ENCODE measurements at regions not wholly inside any gene's neighbourhood (a gene's known extent, or its start where the extent isn't known, plus 50 kb on each side); places are given as distances from the start of the nearest gene placed in this dataset.
"Not testable (repeated sequence)": the region's sequence is repeated elsewhere in the genome, so short reads cannot be mapped to it uniquely, and the experiment has no call there.

DNA sequence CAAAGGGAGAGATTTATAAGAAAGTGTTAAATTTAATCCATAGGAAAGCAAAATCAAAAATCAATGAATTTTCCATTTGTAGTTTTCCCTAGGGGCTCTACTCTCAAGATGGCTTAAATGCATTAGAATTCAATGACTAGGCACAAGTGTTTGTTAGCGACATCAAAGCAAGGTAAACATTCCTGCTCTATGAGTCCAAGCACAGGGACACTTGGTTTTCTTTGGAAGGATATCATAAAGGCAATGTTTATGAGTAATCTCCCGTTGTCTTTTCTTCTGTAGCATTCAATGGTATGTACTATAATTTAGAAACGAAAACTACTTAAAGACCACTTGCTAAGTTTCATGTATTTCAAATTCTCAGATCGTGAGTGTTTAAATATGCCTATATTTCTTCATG is 54.8 kb upstream of the ZNF717 start:
- not testable (repeated sequence) for H3K9ac ChIP-seq (ENCODE audit: low read depth, low read length); H3K4me1 ChIP-seq (ENCODE audit: insufficient read depth, low read length); H3K27ac ChIP-seq (ENCODE audit: low read depth, low read length); H3K9me3 ChIP-seq (ENCODE audit: insufficient read depth, low read depth, low read length); H3K27me3 ChIP-seq (ENCODE audit: insufficient read depth, low read length); H3K4me3 ChIP-seq (ENCODE audit: low read length); H3K36me3 ChIP-seq (ENCODE audit: insufficient read depth, low read length)
- 89% methylated on average over 1 of the region's 4 CpGs for WGBS

DNA sequence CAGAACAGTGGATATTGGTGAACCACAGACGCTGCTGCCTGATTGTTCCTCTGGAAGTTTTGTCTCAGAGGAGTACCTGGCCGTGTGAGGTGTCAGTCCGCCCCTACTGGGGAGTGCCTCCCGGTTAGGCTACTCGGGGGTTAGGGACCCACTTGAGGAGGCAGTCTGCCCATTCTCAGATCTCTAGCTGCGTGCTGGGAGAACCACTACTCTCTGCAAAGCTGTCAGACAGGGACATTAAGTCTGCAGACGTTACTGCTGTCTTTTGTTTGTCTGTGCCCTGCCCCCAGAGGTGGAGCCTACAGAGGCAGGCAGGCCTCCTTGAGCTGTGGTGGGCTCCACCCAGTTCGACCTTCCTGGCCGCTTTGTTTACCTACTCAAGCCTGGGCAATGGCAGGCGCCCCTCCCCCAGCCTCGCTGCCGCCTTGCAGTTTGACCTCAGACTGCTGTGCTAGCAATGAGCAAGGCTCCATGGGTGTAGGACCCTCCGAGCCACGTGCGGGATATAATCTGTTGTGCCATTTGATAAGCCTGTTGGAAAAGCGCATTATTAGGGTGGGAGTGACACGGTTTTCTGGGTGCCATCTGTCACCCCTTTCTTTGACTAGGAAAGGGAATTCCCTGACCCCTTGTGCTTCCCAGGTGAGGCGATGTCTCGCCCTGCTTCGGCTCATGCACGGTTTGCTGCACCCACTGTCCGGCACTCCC is 65.1 kb upstream of the ZNF717 start:
- H3K36me3 ChIP-seq (ENCODE audit: insufficient read depth, low read length); H3K9me3 ChIP-seq (ENCODE audit: insufficient read depth, low read depth, low read length); H3K27ac ChIP-seq (ENCODE audit: low read depth, low read length); H3K4me1 ChIP-seq (ENCODE audit: insufficient read depth, low read length): not testable (repeated sequence)
- peaks cover 19% of the 10 kb centered on the region for H3K27me3 ChIP-seq (ENCODE audit: insufficient read depth, low read length)
- peak overlapping the region; percentile 29 for H3K4me3 ChIP-seq (ENCODE audit: low read length)
- H3K9ac ChIP-seq (ENCODE audit: low read depth, low read length): peak overlapping the region; percentile 48; the same call in 1 of the 2 replicates
- 55% methylated on average over 22 of the region's 22 CpGs for WGBS

DNA sequence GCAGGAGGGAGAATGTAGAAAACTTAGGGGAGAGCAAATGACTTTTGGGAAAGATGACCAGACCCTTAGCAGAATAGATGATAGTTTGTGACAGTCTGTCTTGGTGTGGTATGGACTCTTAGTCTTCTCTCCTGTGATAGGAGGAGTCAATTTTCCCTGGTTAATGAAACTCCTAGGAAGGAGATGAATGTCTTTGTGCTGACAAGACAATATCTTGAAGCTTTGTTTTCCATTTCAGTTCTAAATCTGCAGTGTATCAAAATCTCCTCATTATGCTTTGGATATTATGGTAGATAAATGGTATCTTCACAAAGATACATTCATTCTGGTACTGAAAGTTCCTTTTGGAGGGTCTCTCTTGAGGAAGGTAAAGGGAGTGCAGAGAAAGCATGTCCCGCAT is 77.8 kb upstream of the ZNF717 start:
- Histone ChIP-seq H3K27ac (ENCODE audit: low read depth, low read length) (no peak overlapping the region), H3K36me3 (ENCODE audit: insufficient read depth, low read length) (no peaks in the 10 kb centered on the region), H3K9me3 (ENCODE audit: insufficient read depth, low read depth, low read length) (no peaks in the 10 kb centered on the region), H3K9ac (ENCODE audit: low read depth, low read length) (no peak overlapping the region), H3K4me1 (ENCODE audit: insufficient read depth, low read length) (no peaks in the 10 kb centered on the region), H3K27me3 (ENCODE audit: insufficient read depth, low read length) (no peaks in the 10 kb centered on the region), H3K4me3 (ENCODE audit: low read length) (no peak overlapping the region)
- 90% methylated on average over 1 of the region's 1 CpG for WGBS

DNA sequence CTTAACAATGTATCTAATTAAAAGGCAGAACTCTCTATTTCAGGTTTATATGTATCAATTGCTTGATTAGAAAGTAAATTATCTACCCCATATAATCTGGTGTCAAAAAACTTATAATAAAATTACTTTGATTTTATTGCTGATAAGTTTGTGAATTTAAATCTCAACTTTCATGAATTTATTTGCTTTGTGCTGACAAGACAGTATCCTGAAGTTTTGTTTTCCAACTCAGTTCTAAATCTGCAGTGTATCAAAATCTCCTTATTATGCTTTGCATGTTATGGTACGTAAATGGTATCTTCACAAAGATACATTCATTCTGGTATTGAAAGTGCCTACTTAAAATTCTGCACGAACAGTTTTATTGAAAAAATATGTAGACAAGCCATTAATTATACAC is 78.5 kb upstream of the ZNF717 start:
- Histone ChIP-seq H3K4me1 (ENCODE audit: insufficient read depth, low read length) (no peaks in the 10 kb centered on the region), H3K4me3 (ENCODE audit: low read length) (no peak overlapping the region), H3K36me3 (ENCODE audit: insufficient read depth, low read length) (no peaks in the 10 kb centered on the region), H3K27me3 (ENCODE audit: insufficient read depth, low read length) (no peaks in the 10 kb centered on the region), H3K9ac (ENCODE audit: low read depth, low read length) (no peak overlapping the region), H3K27ac (ENCODE audit: low read depth, low read length) (no peak overlapping the region), H3K9me3 (ENCODE audit: insufficient read depth, low read depth, low read length) (no peaks in the 10 kb centered on the region)
- WGBS: 50% methylated on average over 1 of the region's 2 CpGs

DNA sequence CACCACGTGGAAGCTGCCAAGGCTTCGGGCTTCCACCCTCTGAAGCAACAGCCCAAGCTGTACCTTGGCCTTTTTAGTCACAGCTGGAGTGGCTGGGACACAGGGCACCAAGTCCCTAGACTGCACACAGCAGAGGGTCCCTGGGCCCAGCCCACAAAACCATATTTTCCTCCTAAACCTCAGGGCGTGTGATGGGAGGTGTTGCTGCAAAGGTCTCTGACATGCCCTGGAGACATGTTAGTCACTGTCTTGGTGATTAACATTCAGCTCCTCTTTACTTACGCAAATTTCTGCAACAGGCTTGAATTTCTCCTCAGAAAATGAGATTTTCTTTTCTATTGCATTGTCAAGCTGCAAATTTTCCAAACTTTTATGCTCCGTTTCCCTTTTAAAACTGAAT is 98.4 kb upstream of the ZNF717 start:
- H3K4me1 ChIP-seq (ENCODE audit: insufficient read depth, low read length); H3K9ac ChIP-seq (ENCODE audit: low read depth, low read length); H3K27ac ChIP-seq (ENCODE audit: low read depth, low read length); H3K27me3 ChIP-seq (ENCODE audit: insufficient read depth, low read length); H3K36me3 ChIP-seq (ENCODE audit: insufficient read depth, low read length); H3K9me3 ChIP-seq (ENCODE audit: insufficient read depth, low read depth, low read length); H3K4me3 ChIP-seq (ENCODE audit: low read length): not testable (repeated sequence)
- 85% methylated on average over 5 of the region's 5 CpGs for WGBS

DNA sequence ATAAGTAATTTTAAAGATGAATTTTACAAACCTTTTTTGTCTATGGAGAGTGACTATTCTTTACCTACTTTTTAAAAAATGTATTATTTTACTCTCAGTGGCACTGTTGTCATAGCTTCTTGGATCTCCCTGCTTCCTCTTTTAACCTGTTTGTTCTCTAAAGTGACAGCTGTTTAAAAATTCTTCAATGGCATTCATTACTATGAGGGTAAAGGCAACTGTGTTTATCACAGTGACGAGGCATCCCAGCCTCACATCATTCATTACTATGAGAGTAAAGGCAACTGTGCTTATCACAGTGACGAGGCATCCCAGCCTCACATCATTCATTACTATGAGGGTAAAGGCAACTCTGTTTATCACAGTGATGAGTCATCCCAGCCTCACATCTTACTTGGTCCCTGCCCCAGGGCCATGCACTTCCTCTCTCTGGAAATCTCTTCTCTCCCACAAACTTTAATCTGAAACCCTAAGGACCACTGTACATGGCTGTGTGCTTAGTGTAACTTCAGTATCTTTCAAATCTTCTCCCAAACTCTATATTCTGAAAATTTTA is 101.7 kb upstream of the ZNF717 start:
- Histone ChIP-seq H3K4me3 (ENCODE audit: low read length) (no peak overlapping the region), H3K36me3 (ENCODE audit: insufficient read depth, low read length) (no peaks in the 10 kb centered on the region), H3K27me3 (ENCODE audit: insufficient read depth, low read length) (no peaks in the 10 kb centered on the region), H3K9ac (ENCODE audit: low read depth, low read length) (no peak overlapping the region), H3K4me1 (ENCODE audit: insufficient read depth, low read length) (0 out of 2 replicates have a peak, but pooled peaks cover 5% of the 10 kb centered on the region), H3K27ac (ENCODE audit: low read depth, low read length) (no peak overlapping the region), H3K9me3 (ENCODE audit: insufficient read depth, low read depth, low read length) (no peaks in the 10 kb centered on the region)
- 67% methylated on average over 2 of the region's 2 CpGs for WGBS

DNA sequence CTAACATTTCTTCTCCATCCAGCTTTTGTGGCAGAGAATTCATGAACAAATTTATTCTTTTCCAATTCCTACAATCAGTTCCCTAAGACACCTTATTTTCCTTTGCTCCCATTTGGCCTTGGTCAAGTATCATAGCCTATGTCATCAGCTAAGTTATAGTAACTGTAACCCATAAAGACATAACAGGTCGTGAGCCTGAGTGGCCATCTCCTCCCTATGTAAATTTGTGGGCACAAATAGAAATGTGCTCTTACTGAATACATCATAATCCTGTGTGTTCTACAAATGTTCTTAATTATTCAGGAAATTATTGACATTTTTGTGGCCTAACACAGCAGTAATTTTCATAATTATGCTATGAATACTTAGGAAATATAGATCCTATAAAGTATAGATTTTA is 108.9 kb upstream of the ZNF717 start:
- WGBS: no CpG with 5 or more reads among the region's 1 CpG
- no peak overlapping the region for H3K4me3 ChIP-seq (ENCODE audit: low read length)
- H3K4me1 ChIP-seq (ENCODE audit: insufficient read depth, low read length): 0 out of 2 replicates have a peak, but pooled peaks cover 5% of the 10 kb centered on the region
- H3K9me3 ChIP-seq (ENCODE audit: insufficient read depth, low read depth, low read length): no peaks in the 10 kb centered on the region
- no peak overlapping the region for H3K9ac ChIP-seq (ENCODE audit: low read depth, low read length)
- H3K36me3 ChIP-seq (ENCODE audit: insufficient read depth, low read length): no peaks in the 10 kb centered on the region
- H3K27me3 ChIP-seq (ENCODE audit: insufficient read depth, low read length): no peaks in the 10 kb centered on the region
- H3K27ac ChIP-seq (ENCODE audit: low read depth, low read length): no peak overlapping the region

DNA sequence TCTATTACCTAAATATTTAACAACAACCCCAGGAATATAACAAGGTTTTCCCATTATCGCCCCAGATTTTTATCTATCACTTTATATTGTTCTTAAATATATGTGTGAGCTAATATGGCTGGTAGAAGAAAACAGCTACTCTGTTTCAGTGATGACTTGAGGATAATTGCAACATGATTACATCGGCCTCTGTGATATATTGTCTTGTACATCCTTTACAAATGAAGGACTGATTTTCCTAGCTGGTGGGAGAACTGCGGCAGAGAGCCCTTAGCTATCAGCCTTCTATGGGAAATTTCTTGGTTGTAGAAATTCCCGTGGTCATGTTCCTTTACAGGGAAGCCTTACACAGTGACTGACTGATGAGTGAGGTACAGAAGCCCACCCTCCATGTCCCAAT is 110.9 kb upstream of the ZNF717 start:
- Histone ChIP-seq H3K9me3 (ENCODE audit: insufficient read depth, low read depth, low read length) (no peaks in the 10 kb centered on the region), H3K4me3 (ENCODE audit: low read length) (no peak overlapping the region), H3K9ac (ENCODE audit: low read depth, low read length) (no peak overlapping the region), H3K36me3 (ENCODE audit: insufficient read depth, low read length) (no peaks in the 10 kb centered on the region), H3K4me1 (ENCODE audit: insufficient read depth, low read length) (no peaks in the 10 kb centered on the region), H3K27me3 (ENCODE audit: insufficient read depth, low read length) (no peaks in the 10 kb centered on the region), H3K27ac (ENCODE audit: low read depth, low read length) (no peak overlapping the region)
- 95% methylated on average over 3 of the region's 4 CpGs for WGBS

DNA sequence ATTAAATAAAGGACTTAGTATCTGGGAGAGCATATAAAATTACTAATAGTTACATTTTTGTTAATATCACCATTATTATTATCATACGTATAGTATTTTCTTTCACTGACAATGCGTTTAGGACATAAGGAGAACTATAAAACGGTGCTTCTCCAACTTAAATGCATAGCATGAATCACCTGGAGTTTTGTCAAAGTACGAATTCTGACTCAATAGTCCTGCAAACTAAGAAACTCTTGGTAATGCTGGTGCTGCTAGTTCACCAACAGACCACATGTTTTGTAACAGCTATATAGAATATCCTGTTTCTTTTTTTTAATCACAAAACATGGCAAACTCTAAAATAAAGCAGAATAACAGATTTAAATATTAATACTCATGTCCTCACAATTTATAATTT is 116.1 kb upstream of the ZNF717 start:
- H3K4me1 ChIP-seq (ENCODE audit: insufficient read depth, low read length); H3K36me3 ChIP-seq (ENCODE audit: insufficient read depth, low read length); H3K4me3 ChIP-seq (ENCODE audit: low read length); H3K9ac ChIP-seq (ENCODE audit: low read depth, low read length); H3K27ac ChIP-seq (ENCODE audit: low read depth, low read length); H3K9me3 ChIP-seq (ENCODE audit: insufficient read depth, low read depth, low read length): not testable (repeated sequence)
- 95% methylated on average over 4 of the region's 4 CpGs for WGBS
- peaks cover 13% of the 10 kb centered on the region for H3K27me3 ChIP-seq (ENCODE audit: insufficient read depth, low read length)

DNA sequence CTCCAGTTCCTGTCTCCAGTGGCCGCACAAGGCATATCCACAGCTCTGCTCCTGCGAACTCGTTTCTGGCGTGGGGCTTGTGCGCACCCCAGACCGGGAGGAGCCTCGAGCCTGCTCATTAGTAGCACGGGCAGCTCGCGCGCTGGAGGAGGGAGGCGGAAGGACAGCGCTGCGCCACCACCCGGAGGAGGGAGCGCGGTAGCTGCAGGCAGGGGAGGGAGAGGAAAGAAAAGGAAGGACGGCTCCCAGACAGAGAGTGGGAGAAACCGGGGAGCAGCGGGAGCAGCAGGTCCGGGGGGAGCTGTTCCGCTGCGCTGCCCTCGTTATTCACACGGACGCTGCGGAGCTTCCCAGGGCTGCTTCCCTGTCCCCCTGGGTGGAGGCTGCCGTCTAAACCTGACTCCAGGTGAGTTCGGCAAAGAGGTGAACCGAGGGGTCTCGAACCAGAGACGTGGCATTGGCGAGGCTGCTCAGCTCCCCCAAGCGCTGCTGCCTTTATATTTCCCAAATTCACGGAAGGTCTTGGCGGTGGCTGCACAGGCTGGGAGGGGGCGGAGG is 121.3 kb upstream of the ZNF717 start:
- no peaks in the 10 kb centered on the region for H3K9me3 ChIP-seq (ENCODE audit: insufficient read depth, low read depth, low read length)
- H3K4me3 ChIP-seq (ENCODE audit: low read length): peak overlapping the region; percentile 76
- no peaks in the 10 kb centered on the region for H3K36me3 ChIP-seq (ENCODE audit: insufficient read depth, low read length)
- H3K27me3 ChIP-seq (ENCODE audit: insufficient read depth, low read length): peaks cover 37% of the 10 kb centered on the region
- peaks cover 7% of the 10 kb centered on the region for H3K4me1 ChIP-seq (ENCODE audit: insufficient read depth, low read length)
- no peak overlapping the region; the same call in 1 of the 2 replicates for H3K27ac ChIP-seq (ENCODE audit: low read depth, low read length)
- H3K9ac ChIP-seq (ENCODE audit: low read depth, low read length): peak overlapping the region; percentile 78
- 1% methylated on average over 37 of the region's 37 CpGs for WGBS

DNA sequence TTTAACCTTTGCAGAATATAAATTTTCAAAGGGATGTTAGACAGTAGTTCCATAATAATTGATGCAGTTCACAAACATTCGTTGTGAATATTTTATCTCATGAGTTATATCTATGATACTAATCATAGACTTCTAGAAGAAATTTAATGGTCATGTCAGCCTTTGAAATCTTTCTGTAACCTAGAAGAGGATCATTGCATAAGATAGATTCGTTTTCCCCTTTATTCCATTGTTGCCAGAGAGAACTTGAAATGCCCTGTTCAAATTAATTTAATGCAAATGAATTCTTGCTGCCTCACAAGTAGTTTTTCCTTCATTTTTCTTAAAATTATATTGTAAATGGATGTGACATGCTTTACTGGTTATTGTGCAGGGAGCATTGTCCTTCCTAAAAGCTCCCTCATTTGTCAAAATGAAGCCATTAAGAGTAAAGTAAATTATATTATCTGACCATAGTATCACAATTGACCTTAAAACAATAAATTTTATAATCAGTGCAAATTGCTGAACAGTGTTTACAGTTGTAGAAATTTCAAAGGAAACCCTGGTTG is 128.5 kb upstream of the ZNF717 start:
- 88% methylated on average over 1 of the region's 2 CpGs for WGBS
- H3K27ac ChIP-seq (ENCODE audit: low read depth, low read length): no peak overlapping the region

More for the DNA sequence above, 128.5 kb upstream of the ZNF717 start:
- Histone ChIP-seq H3K36me3 (ENCODE audit: insufficient read depth, low read length) (no peaks in the 10 kb centered on the region), H3K4me1 (ENCODE audit: insufficient read depth, low read length) (no peaks in the 10 kb centered on the region), H3K27me3 (ENCODE audit: insufficient read depth, low read length) (0 out of 2 replicates have a peak, but pooled peaks cover 2% of the 10 kb centered on the region), H3K4me3 (ENCODE audit: low read length) (no peak overlapping the region), H3K9me3 (ENCODE audit: insufficient read depth, low read depth, low read length) (no peaks in the 10 kb centered on the region), H3K9ac (ENCODE audit: low read depth, low read length) (no peak overlapping the region)

Measured in HUES64 (cell line).